Adrenal gland (tissue), 9 donors: ENCODE measurements at regions not wholly inside any gene's neighbourhood (a gene's known extent, or its start where the extent isn't known, plus 50 kb on each side); places are given as distances from the start of the nearest gene placed in this dataset.

Experiments used
- DNase-seq, 7 donors: peaks; one replicate each; pipeline ENCODE4 v3.0.0-alpha.2; 2019 to 2020
- H3K27ac ChIP-seq, 5 donors: fragments of 200-600 bp; sonication (generic) in 4 of 5; 1 replicate in 3 of 5; 2 replicates in 2 of 5; pipeline versions ENCODE4 v1.5.1 to v1.8.0; 2016 to 2020; ENCODE audit warnings: mild to moderate bottlenecking in 1 of 5
- H3K27me3 ChIP-seq: fragments of 200-600 bp; 2 replicates; pipeline ENCODE4 v1.8.0; 2021
- H3K36me3 ChIP-seq, 2 donors: fragments of 200-600 bp; replicated peaks in 1 of 2; 1 replicate in 1 of 2; 2 replicates in 1 of 2; pipeline versions ENCODE4 v1.5.1 to v1.8.0; 2018 to 2022
- H3K4me1 ChIP-seq, 2 donors: fragments of 200-600 bp; replicated peaks in 1 of 2; 1 replicate in 1 of 2; 2 replicates in 1 of 2; pipeline versions ENCODE4 v1.5.1 to v1.8.0; 2018 to 2021
- H3K4me3 ChIP-seq, 4 donors: fragments of 200-600 bp; sonication (generic) in 3 of 4; one replicate each; pipeline ENCODE4 v1.5.1; 2016 to 2018
- H3K9me3 ChIP-seq, 3 donors: fragments of 200-600 bp; sonication (generic) in 1 of 3; replicated peaks in 1 of 3; 1 replicate in 2 of 3; 2 replicates in 1 of 3; pipeline versions ENCODE4 v1.5.1 to v1.8.0; 2016 to 2021
- POLR2A ChIP-seq, 2 donors: fragments of 450-650 bp; IDR thresholded peaks; one replicate each; pipeline ENCODE4 v1.6.1; 2017; ENCODE audit warnings: antibody characterized with exemption in 2 of 2, mild to moderate bottlenecking in 2 of 2, moderate library complexity in 1 of 2
- WGBS, 4 donors: extraction: QIAGEN DNeasy Blood & Tissue Kit in 2 of 4; methylation state at CpG; one replicate each; pipeline versions ENCODE4 v1.1.5 to v1.1.7; 2013 to 2017; 5-methylcytosine and 5-hydroxymethylcytosine counted together
- intact Hi-C, 2 donors: fragments of 100-400 bp; cut with DNase I; formaldehyde crosslinking; loops; one replicate each; pipeline versions ENCODE4 v1.14.1 to v1.15.0; 2022 to 2023
- TF ChIP-seq, protein P1 (sequence below), 6 experiments: fragments of 450-650 bp in 4 of 6; fragments of 200-600 bp in 2 of 6; sonication (generic) in 1 of 6; IDR thresholded peaks; 1 replicate in 5 of 6; 2 replicates in 1 of 6; pipeline versions ENCODE4 v1.5.1 to v1.8.0; 2016 to 2021; ENCODE audit warnings: antibody characterized with exemption in 6 of 6, mild to moderate bottlenecking in 2 of 6, moderate library complexity in 1 of 6
- donor health status: healthy with polysubstance abuse.
- donor health status: Bipolar disorder and iron deficiency.
- donor health status: DM: yes; HTN: yes; CAD: no.
- donor health status: DM: no; HTN: no; CAD: no.
- donor health status: DM: no; HTN: no; CAD: no.

GRCh38 chr11:92111287-92111686 lies 113.3 kb upstream of the FAT3 start:
- no peaks in the 10 kb centered on the region for H3K36me3 ChIP-seq
- intact Hi-C loops: no loop called here
- H3K27me3 ChIP-seq: no peaks in the 10 kb centered on the region
- no peaks in the 10 kb centered on the region for H3K4me1 ChIP-seq
- 44 to 66% (median 58%) methylated on average over 4 of the region's 4 CpGs for WGBS, 4 donors
- DNase-seq: no peak
- H3K27ac ChIP-seq: no peak overlapping the region
- H3K9me3 ChIP-seq: no peaks in the 10 kb centered on the region
- no peak overlapping the region for H3K4me3 ChIP-seq
- no peak for TF ChIP-seq POLR2A (IDR thresholded peaks at IDR 0.05)
- TF ChIP-seq, protein P1, sequence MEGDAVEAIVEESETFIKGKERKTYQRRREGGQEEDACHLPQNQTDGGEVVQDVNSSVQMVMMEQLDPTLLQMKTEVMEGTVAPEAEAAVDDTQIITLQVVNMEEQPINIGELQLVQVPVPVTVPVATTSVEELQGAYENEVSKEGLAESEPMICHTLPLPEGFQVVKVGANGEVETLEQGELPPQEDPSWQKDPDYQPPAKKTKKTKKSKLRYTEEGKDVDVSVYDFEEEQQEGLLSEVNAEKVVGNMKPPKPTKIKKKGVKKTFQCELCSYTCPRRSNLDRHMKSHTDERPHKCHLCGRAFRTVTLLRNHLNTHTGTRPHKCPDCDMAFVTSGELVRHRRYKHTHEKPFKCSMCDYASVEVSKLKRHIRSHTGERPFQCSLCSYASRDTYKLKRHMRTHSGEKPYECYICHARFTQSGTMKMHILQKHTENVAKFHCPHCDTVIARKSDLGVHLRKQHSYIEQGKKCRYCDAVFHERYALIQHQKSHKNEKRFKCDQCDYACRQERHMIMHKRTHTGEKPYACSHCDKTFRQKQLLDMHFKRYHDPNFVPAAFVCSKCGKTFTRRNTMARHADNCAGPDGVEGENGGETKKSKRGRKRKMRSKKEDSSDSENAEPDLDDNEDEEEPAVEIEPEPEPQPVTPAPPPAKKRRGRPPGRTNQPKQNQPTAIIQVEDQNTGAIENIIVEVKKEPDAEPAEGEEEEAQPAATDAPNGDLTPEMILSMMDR (IDR thresholded peaks at IDR 0.05): no peak

GRCh38 chr11:92109466-92109865 lies 115.2 kb upstream of the FAT3 start:
- intact Hi-C loops: no loop called here
- Histone ChIP-seq H3K36me3 (no peaks in the 10 kb centered on the region), H3K4me3 (no peak overlapping the region), H3K27ac (no peak overlapping the region), H3K27me3 (no peaks in the 10 kb centered on the region), H3K4me1 (no peaks in the 10 kb centered on the region), H3K9me3 (no peaks in the 10 kb centered on the region)
- no peak for DNase-seq
- WGBS, 4 donors: 56 to 83% (median 77%) methylated on average over 1 of the region's 1 CpG
- TF ChIP-seq, protein P1 (IDR thresholded peaks at IDR 0.05): no peak
- TF ChIP-seq POLR2A (IDR thresholded peaks at IDR 0.05): no peak

DNA sequence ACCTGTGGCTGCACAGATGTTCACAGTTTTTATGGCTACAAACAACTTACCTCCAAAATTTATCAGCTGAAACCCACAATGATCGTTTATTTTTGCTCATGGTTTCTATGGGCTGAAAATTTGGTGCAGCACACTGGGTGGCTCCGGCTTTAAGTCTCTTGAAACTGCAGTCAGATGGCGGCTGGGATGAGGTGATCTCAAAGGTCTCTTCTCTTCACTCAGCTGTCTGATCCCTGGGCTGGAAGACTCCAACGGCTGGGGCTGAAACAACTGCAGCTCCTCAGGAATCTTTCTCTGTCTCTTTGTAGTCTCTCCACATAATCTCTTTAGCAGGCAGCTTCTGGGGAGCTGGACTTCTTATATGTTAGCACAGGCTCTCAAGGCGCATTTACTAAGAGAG lies 117.3 kb upstream of the FAT3 start:
- intact Hi-C loops: no loop called here
- Histone ChIP-seq H3K27ac (no peak overlapping the region), H3K4me3 (no peak overlapping the region), H3K27me3 (no peaks in the 10 kb centered on the region), H3K9me3 (no peaks in the 10 kb centered on the region), H3K4me1 (no peaks in the 10 kb centered on the region), H3K36me3 (no peaks in the 10 kb centered on the region)
- TF ChIP-seq, protein P1 (IDR thresholded peaks at IDR 0.05): no peak
- no peak for TF ChIP-seq POLR2A (IDR thresholded peaks at IDR 0.05)
- WGBS, 4 donors: 59 to 85% (median 71%) methylated on average over 5 of the region's 5 CpGs
- DNase-seq: no peak

- Histone ChIP-seq H3K27me3 (no peaks in the 10 kb centered on the region), H3K36me3 (no peaks in the 10 kb centered on the region), H3K4me3 (no peak overlapping the region), H3K9me3 (no peaks in the 10 kb centered on the region), H3K4me1 (no peaks in the 10 kb centered on the region), H3K27ac (no peak overlapping the region)
- no peak for DNase-seq
- TF ChIP-seq POLR2A (IDR thresholded peaks at IDR 0.05): no peak
- TF ChIP-seq, protein P1 (IDR thresholded peaks at IDR 0.05): no peak
- intact Hi-C loops: no loop called here
- WGBS, 4 donors: 60 to 86% (median 81%) methylated on average over 1 of the region's 1 CpG
These were observed 120.3 kb upstream of the FAT3 start for GRCh38 chr11:92104349-92104748.
